ENCODE measurements at regions not wholly inside any gene's neighbourhood (a gene's known extent, or its start where the extent isn't known, plus 50 kb on each side); places are given as distances from the start of the nearest gene placed in this dataset.

DNA sequence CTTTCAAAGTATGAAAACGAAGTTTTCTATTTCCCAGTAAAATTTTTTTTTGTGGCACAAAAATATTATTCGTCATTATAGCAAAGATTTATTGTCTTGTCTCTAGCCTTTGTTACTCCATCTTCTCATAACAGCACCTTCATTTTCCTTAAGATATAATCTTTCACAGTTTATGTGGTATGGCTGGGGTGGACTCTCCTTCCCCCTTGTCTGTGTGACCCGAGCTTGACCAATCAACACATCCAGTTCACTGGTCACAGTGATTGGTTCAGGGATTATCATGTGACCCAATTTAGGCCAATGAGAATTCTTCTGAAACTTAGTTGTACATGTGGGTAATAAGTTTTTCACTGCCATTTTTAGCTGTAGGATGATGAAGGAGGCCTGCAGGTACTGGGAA, 71.2 kb upstream of the DCBLD2 start:
- in situ Hi-C loops (cut with HindIII; ENCODE audit: extremely low pct_ligation_motif_present, low pct_unique_long_range_greater_than_20kb): no loop called here
- Histone ChIP-seq H3K36me3 (replicated peaks in 1 of 2; ENCODE audit: control insufficient read depth in 1 of 2, insufficient read depth in 2 of 2, low read length in 2 of 2) (no peaks in the 10 kb centered on the region), H4K20me1 (ENCODE audit: insufficient read depth, low read length) (no peaks in the 10 kb centered on the region), H3K4me1 (ENCODE audit: insufficient read depth, low read length) (peaks cover 5% of the 10 kb centered on the region), H3K79me2 (ENCODE audit: insufficient read depth, low read length) (no peaks in the 10 kb centered on the region), H3K27me3 (ENCODE audit: control insufficient read depth in 1 of 2, insufficient read depth in 2 of 2, low read length in 2 of 2) (no peaks in the 10 kb centered on the region), H3K4me3 (replicated peaks in 1 of 3; ENCODE audit: insufficient read depth in 1 of 3, low read depth in 2 of 3, low read length in 3 of 3) (no peak overlapping the region), H2AFZ (ENCODE audit: low read length) (no peak overlapping the region), H3K27ac (ENCODE audit: extremely low read length, insufficient read depth, low read length) (no peak overlapping the region), H3K9me3 (ENCODE audit: low read length) (no peaks in the 10 kb centered on the region), H3K4me2 (ENCODE audit: low read depth, low read length) (no peak overlapping the region), H3K9ac (ENCODE audit: insufficient read depth, low read depth, low read length) (no peak overlapping the region)
- DNase-seq (ENCODE audit: low spot score): no peak
- ChIA-PET CTCF (ENCODE audit: low intra/inter-chr PET ratio, low total read pairs) (no interaction called here), POLR2A (no interaction called here)
- ATAC-seq: no peak
- TF ChIP-seq HOXA3 (CRISPR knock-in tag; IDR thresholded peaks at IDR 0.05) (no peak), ZSCAN29 (CRISPR knock-in tag; conservative IDR thresholded peaks at IDR 0.05) (no peak), CENPX (CRISPR knock-in tag; IDR thresholded peaks at IDR 0.05) (no peak), ZBTB1 (CRISPR knock-in tag; IDR thresholded peaks at IDR 0.05; ENCODE audit: borderline replicate concordance) (no peak), NR2F2 (IDR thresholded peaks at IDR 0.05; ENCODE audit: borderline replicate concordance, low read depth) (no peak), BRCA1 (CRISPR knock-in tag; IDR thresholded peaks at IDR 0.05) (no peak), ZNF777 (CRISPR knock-in tag; IDR thresholded peaks at IDR 0.05) (no peak), PRMT3 (CRISPR knock-in tag; IDR thresholded peaks at IDR 0.05; ENCODE audit: borderline replicate concordance, low read depth) (no peak), TRIM24 (CRISPR knock-in tag; IDR thresholded peaks at IDR 0.05) (no peak), ZNF883 (CRISPR knock-in tag; IDR thresholded peaks at IDR 0.05; ENCODE audit: not compliant biosample characterization) (no peak), ZNF333 (CRISPR knock-in tag; IDR thresholded peaks at IDR 0.05; ENCODE audit: borderline replicate concordance) (no peak)
- intact Hi-C loops (cut with micrococcal nuclease; ENCODE audit: unreplicated experiment): no loop called here
- 65% methylated on average over 3 of the region's 3 CpGs for WGBS (ENCODE audit: low lambda C conversion rate)
- BruUV-seq (replicated peaks): no TSS peak
- FAIRE-seq: no peak

DNA sequence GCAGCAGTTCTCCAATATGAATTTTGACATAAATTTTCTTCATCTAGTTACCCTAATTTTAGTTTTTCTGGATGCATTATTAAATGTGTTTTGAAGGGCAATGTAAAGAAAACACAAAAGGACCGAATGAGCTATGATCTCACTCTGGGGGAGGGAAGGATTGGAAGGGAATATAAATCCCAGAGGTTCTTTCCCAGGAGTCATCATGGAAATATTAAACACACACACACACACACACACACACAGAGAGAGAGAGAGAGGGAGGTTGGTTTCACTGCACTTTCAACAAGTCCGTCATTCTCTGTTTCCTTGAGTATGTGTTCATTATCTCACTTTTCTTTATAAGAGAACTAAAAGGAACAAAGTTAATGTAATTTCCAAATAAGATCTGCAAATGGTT, 70.7 kb upstream of the DCBLD2 start:
- in situ Hi-C loops (cut with HindIII; ENCODE audit: extremely low pct_ligation_motif_present, low pct_unique_long_range_greater_than_20kb): no loop called here
- Histone ChIP-seq H3K9ac (ENCODE audit: insufficient read depth, low read depth, low read length) (no peak overlapping the region), H3K4me1 (ENCODE audit: insufficient read depth, low read length) (no peaks in the 10 kb centered on the region), H3K79me2 (ENCODE audit: insufficient read depth, low read length) (no peaks in the 10 kb centered on the region), H3K4me3 (replicated peaks in 1 of 3; ENCODE audit: insufficient read depth in 1 of 3, low read depth in 2 of 3, low read length in 3 of 3) (no peak overlapping the region), H3K27ac (ENCODE audit: extremely low read length, insufficient read depth, low read length) (no peak overlapping the region), H4K20me1 (ENCODE audit: insufficient read depth, low read length) (no peaks in the 10 kb centered on the region), H3K9me3 (ENCODE audit: low read length) (no peaks in the 10 kb centered on the region), H3K4me2 (ENCODE audit: low read depth, low read length) (no peak overlapping the region), H3K36me3 (replicated peaks in 1 of 2; ENCODE audit: control insufficient read depth in 1 of 2, insufficient read depth in 2 of 2, low read length in 2 of 2) (no peaks in the 10 kb centered on the region), H2AFZ (ENCODE audit: low read length) (no peak overlapping the region), H3K27me3 (ENCODE audit: control insufficient read depth in 1 of 2, insufficient read depth in 2 of 2, low read length in 2 of 2) (no peaks in the 10 kb centered on the region)
- DNase-seq (ENCODE audit: low spot score) (peak; percentile 23), FAIRE-seq (no peak), ATAC-seq (no peak)
- intact Hi-C loops (cut with micrococcal nuclease; ENCODE audit: unreplicated experiment): no loop called here
- BruUV-seq (replicated peaks): no TSS peak
- CTCF ChIA-PET (ENCODE audit: low intra/inter-chr PET ratio, low total read pairs): no interaction called here
- 70% methylated on average over 2 of the region's 2 CpGs for WGBS (ENCODE audit: low lambda C conversion rate)
- POLR2A ChIA-PET: no interaction called here
- TF ChIP-seq KMT2B (CRISPR knock-in tag; IDR thresholded peaks at IDR 0.05) (no peak), PTBP1 (IDR thresholded peaks at IDR 0.05; ENCODE audit: low read depth, low read length, poor library complexity, severe bottlenecking) (no peak), MED13 (CRISPR knock-in tag; IDR thresholded peaks at IDR 0.05) (no peak), RARG (CRISPR knock-in tag; IDR thresholded peaks at IDR 0.05; ENCODE audit: low read depth) (no peak)
- TF ChIP-seq, protein P1, sequence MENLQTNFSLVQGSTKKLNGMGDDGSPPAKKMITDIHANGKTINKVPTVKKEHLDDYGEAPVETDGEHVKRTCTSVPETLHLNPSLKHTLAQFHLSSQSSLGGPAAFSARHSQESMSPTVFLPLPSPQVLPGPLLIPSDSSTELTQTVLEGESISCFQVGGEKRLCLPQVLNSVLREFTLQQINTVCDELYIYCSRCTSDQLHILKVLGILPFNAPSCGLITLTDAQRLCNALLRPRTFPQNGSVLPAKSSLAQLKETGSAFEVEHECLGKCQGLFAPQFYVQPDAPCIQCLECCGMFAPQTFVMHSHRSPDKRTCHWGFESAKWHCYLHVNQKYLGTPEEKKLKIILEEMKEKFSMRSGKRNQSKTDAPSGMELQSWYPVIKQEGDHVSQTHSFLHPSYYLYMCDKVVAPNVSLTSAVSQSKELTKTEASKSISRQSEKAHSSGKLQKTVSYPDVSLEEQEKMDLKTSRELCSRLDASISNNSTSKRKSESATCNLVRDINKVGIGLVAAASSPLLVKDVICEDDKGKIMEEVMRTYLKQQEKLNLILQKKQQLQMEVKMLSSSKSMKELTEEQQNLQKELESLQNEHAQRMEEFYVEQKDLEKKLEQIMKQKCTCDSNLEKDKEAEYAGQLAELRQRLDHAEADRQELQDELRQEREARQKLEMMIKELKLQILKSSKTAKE (CRISPR knock-in tag; IDR thresholded peaks at IDR 0.05; ENCODE audit: borderline replicate concordance): no peak

Measured in HepG2 (cell line).